Vagina (tissue), 2 donors: ENCODE measurements at regions not wholly inside any gene's neighbourhood (a gene's known extent, or its start where the extent isn't known, plus 50 kb on each side); places are given as distances from the start of the nearest gene placed in this dataset. TPM values are rescaled to one million over a fixed set of nuclear protein-coding genes. Genes with fewer than 3 reads are reported as not detected.
A peak's percentile ranks its signal among the peaks of the same experiment; 100 is the strongest.

ENCODE experiments used
- DNase-seq, 2 donors: peaks; one replicate each; pipeline ENCODE4 v3.0.0-alpha.2; 2017; ENCODE audit errors: extremely low spot score in 2 of 2
- H3K27ac ChIP-seq: fragments of 200-600 bp; sonication (generic); one replicate; pipeline ENCODE4 v1.5.1; 2019
- H3K27me3 ChIP-seq: fragments of 200-600 bp; sonication (generic); one replicate; pipeline ENCODE4 v1.5.1; 2019
- H3K36me3 ChIP-seq, 2 donors: fragments of 200-600 bp; sonication (generic); one replicate each; pipeline ENCODE4 v1.5.1; 2017 to 2019
- H3K4me1 ChIP-seq: fragments of 200-600 bp; sonication (generic); one replicate; pipeline ENCODE4 v1.5.1; 2019
- H3K4me3 ChIP-seq, 2 donors: fragments of 200-600 bp; sonication (generic); 1 replicate in 1 of 2; 2 replicates in 1 of 2; pipeline ENCODE4 v1.5.1; 2016 to 2019
- H3K9me3 ChIP-seq: fragments of 200-600 bp; sonication (generic); one replicate; pipeline ENCODE4 v1.5.1; 2019
- CTCF ChIP-seq, 3 experiments: fragments of 450-650 bp in 2 of 3; fragments of 200-600 bp in 1 of 3; sonication (generic) in 1 of 3; IDR thresholded peaks; one replicate each; pipeline ENCODE4 v1.5.1; 2017 to 2019; ENCODE audit warnings: antibody characterized with exemption in 3 of 3, mild to moderate bottlenecking in 2 of 3, moderate library complexity in 2 of 3
- POLR2A ChIP-seq, 2 donors: fragments of 450-650 bp; IDR thresholded peaks; one replicate each; pipeline ENCODE4 v1.6.1; 2017; ENCODE audit warnings: antibody characterized with exemption in 2 of 2, mild to moderate bottlenecking in 2 of 2, moderate library complexity in 2 of 2
- POLR2AphosphoS5 ChIP-seq, 2 donors: sonication (generic); formaldehyde crosslinking; IDR thresholded peaks; one replicate each; pipeline ENCODE4 v1.9.0; 2017; ENCODE audit warnings: antibody characterized with exemption in 2 of 2, mild to moderate bottlenecking in 2 of 2, low read depth in 1 of 2; ENCODE audit not compliant: insufficient read depth in 1 of 2
- intact Hi-C: fragments of 100-400 bp; cut with DNase I; formaldehyde crosslinking; loops from one replicate; pipeline ENCODE4 v1.15.1; 2023
- small RNA-seq: library from RNA; depleted of rRNA; stranded (forward); fragments of <200 nt; gene quantifications from one replicate; pipeline ENCODE3, GENCODE V24; 2016

DNA sequence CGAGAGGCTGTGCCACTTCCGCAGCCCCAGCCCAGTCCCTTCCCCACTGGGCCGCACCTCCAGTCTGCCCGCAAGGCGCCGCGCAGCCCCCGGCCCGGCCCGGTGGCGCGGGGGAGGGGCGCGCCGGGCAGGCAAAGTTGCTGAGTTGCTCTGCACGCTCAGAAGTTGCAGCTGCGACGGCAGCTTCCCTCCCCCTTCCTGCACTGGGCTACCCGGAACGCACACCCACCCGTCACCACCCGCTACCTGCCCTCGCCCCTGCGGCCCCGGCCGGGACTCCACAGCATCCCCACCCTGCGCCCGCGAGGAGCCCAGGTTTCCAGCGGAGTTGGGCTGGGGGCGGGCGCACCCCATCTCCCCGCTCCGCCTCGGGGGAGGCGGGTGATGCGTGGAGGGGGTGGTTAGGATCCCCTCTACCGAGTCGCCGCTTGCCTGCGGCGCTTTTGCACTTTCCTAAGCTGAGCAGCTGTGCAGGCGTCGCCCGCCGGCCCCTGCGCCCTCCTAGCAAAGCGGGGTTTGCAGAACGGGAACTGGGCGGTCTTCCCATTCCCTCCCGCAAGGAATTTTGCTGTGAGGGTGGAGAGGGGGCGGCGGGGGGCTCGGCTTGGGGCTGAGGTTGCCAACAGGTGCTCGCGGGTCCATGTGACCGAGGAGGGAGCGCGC lies 55.9 kb upstream of the RREB1 start:
- Histone ChIP-seq H3K4me1 (peaks cover 19% of the 10 kb centered on the region), H3K36me3 (no peaks in the 10 kb centered on the region), H3K27me3 (no peaks in the 10 kb centered on the region), H3K4me3 (peak overlapping the region; percentile 51 to 65), H3K9me3 (no peaks in the 10 kb centered on the region), H3K27ac (peak overlapping the region; percentile 77)
- no peak for TF ChIP-seq POLR2A (IDR thresholded peaks at IDR 0.05)
- TF ChIP-seq CTCF (IDR thresholded peaks at IDR 0.05), result no peak
- TF ChIP-seq POLR2AphosphoS5 (IDR thresholded peaks at IDR 0.05; ENCODE audit: insufficient read depth in 1 of 2, low read depth in 1 of 2), result no peak
- peak in 1 of 2 donors; percentile 89 for DNase-seq
- intact Hi-C loops, result no loop called here

- Histone ChIP-seq H3K4me3 (peak overlapping the region; percentile 51 to 65), H3K27ac (peak overlapping the region; percentile 77), H3K9me3 (no peaks in the 10 kb centered on the region), H3K36me3 (no peaks in the 10 kb centered on the region), H3K4me1 (peaks cover 19% of the 10 kb centered on the region), H3K27me3 (no peaks in the 10 kb centered on the region)
- intact Hi-C loops, result no loop called here
- TF ChIP-seq POLR2A (IDR thresholded peaks at IDR 0.05), result no peak
- TF ChIP-seq POLR2AphosphoS5 (IDR thresholded peaks at IDR 0.05; ENCODE audit: insufficient read depth in 1 of 2, low read depth in 1 of 2), result peak in 1 of 2 donors; percentile 13
- no peak for DNase-seq
These were observed 55.2 kb upstream of the RREB1 start for GRCh38 chr6:7052443-7053011.

DNA sequence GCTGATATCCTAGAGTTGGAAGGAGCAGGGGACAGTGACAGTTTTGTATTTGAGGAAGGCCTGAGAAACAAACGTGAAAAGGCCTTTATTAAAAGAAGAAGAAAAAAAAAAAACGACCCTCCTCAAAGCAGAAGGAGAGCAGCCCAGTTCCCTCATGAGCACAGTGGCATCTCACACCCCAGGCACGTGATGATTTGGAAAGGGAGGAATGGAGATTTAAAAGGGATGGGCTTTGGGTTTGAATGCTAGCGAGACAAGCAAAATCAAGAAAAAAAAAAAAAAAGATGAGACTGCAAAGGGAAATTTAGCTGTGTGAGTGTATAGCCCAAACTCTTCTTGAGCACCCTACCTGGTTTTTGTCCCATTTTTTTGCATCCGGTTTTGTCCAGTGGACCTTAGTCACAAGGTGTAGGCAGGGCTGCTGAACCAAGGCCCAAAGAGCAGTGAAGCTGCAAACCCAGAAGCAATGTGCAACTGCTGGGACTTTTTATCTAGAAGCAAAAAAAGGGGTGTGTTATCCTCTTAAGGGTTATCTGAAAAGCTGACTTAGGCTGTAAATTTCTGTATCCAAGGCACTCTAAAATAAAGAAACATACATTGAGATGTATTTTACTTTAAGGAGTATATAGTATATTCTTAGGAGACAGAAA lies 54.5 kb upstream of the RREB1 start:
- TF ChIP-seq CTCF (IDR thresholded peaks at IDR 0.05) (no peak), POLR2AphosphoS5 (IDR thresholded peaks at IDR 0.05; ENCODE audit: insufficient read depth in 1 of 2, low read depth in 1 of 2) (no peak), POLR2A (IDR thresholded peaks at IDR 0.05) (no peak)

More for the DNA sequence above, 54.5 kb upstream of the RREB1 start:
- intact Hi-C loops, result no loop called here
- Histone ChIP-seq H3K4me1 (peaks cover 19% of the 10 kb centered on the region), H3K36me3 (no peaks in the 10 kb centered on the region), H3K4me3 (peak overlapping the region in 1 of 2 donors; percentile 51), H3K27me3 (no peaks in the 10 kb centered on the region), H3K27ac (peak overlapping the region; percentile 77), H3K9me3 (no peaks in the 10 kb centered on the region)
- no peak for DNase-seq

Small RNA genes in the stretch of these regions (small RNA-seq; reads per million reads assigned to genes)
- not detected for gene RN7SL554P
